ENCODE measurements at regions not wholly inside any gene's neighbourhood (a gene's known extent, or its start where the extent isn't known, plus 50 kb on each side); places are given as distances from the start of the nearest gene placed in this dataset.

- TF ChIP-seq RFX5 (IDR thresholded peaks at IDR 0.05) (no peak), MAZ (IDR thresholded peaks at IDR 0.05; ENCODE audit: borderline replicate concordance, low read depth, low read length) (no peak), CHD2 (IDR thresholded peaks at IDR 0.05; ENCODE audit: low read length, partially characterized antibody) (no peak), ZNF302 (CRISPR knock-in tag; IDR thresholded peaks at IDR 0.05) (no peak)
- TF ChIP-seq, protein P1, sequence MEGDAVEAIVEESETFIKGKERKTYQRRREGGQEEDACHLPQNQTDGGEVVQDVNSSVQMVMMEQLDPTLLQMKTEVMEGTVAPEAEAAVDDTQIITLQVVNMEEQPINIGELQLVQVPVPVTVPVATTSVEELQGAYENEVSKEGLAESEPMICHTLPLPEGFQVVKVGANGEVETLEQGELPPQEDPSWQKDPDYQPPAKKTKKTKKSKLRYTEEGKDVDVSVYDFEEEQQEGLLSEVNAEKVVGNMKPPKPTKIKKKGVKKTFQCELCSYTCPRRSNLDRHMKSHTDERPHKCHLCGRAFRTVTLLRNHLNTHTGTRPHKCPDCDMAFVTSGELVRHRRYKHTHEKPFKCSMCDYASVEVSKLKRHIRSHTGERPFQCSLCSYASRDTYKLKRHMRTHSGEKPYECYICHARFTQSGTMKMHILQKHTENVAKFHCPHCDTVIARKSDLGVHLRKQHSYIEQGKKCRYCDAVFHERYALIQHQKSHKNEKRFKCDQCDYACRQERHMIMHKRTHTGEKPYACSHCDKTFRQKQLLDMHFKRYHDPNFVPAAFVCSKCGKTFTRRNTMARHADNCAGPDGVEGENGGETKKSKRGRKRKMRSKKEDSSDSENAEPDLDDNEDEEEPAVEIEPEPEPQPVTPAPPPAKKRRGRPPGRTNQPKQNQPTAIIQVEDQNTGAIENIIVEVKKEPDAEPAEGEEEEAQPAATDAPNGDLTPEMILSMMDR (IDR thresholded peaks at IDR 0.05) = no peak
- TF ChIP-seq, protein P2, sequence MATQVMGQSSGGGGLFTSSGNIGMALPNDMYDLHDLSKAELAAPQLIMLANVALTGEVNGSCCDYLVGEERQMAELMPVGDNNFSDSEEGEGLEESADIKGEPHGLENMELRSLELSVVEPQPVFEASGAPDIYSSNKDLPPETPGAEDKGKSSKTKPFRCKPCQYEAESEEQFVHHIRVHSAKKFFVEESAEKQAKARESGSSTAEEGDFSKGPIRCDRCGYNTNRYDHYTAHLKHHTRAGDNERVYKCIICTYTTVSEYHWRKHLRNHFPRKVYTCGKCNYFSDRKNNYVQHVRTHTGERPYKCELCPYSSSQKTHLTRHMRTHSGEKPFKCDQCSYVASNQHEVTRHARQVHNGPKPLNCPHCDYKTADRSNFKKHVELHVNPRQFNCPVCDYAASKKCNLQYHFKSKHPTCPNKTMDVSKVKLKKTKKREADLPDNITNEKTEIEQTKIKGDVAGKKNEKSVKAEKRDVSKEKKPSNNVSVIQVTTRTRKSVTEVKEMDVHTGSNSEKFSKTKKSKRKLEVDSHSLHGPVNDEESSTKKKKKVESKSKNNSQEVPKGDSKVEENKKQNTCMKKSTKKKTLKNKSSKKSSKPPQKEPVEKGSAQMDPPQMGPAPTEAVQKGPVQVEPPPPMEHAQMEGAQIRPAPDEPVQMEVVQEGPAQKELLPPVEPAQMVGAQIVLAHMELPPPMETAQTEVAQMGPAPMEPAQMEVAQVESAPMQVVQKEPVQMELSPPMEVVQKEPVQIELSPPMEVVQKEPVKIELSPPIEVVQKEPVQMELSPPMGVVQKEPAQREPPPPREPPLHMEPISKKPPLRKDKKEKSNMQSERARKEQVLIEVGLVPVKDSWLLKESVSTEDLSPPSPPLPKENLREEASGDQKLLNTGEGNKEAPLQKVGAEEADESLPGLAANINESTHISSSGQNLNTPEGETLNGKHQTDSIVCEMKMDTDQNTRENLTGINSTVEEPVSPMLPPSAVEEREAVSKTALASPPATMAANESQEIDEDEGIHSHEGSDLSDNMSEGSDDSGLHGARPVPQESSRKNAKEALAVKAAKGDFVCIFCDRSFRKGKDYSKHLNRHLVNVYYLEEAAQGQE (IDR thresholded peaks at IDR 0.05) = no peak
Measured at GRCh38 chr2:225236769-225237323, 162.7 kb upstream of the NYAP2 start.
